ENCODE measurements at regions not wholly inside any gene's neighbourhood (a gene's known extent, or its start where the extent isn't known, plus 50 kb on each side); places are given as distances from the start of the nearest gene placed in this dataset.

DNA sequence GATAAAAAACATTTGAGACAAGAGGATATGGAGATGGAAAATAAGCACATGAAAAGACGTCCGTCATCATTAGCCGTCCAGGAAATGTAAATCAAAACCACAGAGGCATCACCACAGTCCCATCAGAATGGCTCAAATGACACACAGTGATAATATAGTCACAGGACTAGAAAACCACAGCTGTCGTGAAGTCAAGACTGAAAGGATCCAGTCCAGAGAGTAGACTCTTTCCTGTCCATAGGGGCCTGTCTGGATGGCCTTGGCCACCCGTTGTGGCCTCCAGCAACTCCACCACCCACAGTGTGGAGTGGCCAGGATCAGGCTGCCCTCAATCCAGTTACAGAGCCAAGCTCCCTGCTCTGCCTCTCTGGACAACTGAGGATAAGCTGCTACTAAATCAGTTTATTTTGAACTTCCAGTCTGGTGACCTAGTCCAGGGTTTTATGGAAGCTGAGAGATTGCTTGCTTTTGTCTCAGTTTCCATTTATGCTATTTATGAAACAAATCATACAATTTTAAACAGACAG lies 60.4 kb downstream of the RHOB start:
- no peak overlapping the region for H3K27ac ChIP-seq (ENCODE audit: low read depth in 2 of 2, low read length in 1 of 2)
- H3F3A ChIP-seq (replicated peaks; ENCODE audit: insufficient read depth), result no peaks in the 10 kb centered on the region
- ChIA-PET CTCF (interaction anchor here (0.7 to 1.5 kb wide), 2 partner anchors 10 to 135 kb away, joined by 3 to 5 read pairs; no protein-coding TSS in a partner anchor), POLR2A (no interaction called here)
- H2AFZ ChIP-seq (ENCODE audit: low read depth), result no peak overlapping the region
- no peaks in the 10 kb centered on the region for H3K9me2 ChIP-seq
- 80% methylated on average over 5 of the region's 5 CpGs for WGBS (ENCODE audit: low lambda C conversion rate)
- H3K9me3 ChIP-seq, result no peaks in the 10 kb centered on the region
- DNase-seq, result no peak
- no peaks in the 10 kb centered on the region for H3K36me3 ChIP-seq (replicated peaks in 1 of 2; ENCODE audit: control insufficient read depth in 1 of 2, insufficient read depth in 2 of 2, low read length in 1 of 2)
- no peak overlapping the region for H3K4me3 ChIP-seq (ENCODE audit: low read depth in 2 of 2, low read length in 1 of 2)
- peaks cover 0 to 11% of the 10 kb centered on the region in 2 experiments; a peak in 1 of 4 replicates for H3K4me1 ChIP-seq (ENCODE audit: control insufficient read depth in 1 of 2, insufficient read depth in 2 of 2, low read depth in 1 of 2, low read length in 1 of 2)
- no peak overlapping the region for H3K4me2 ChIP-seq
- H4K20me1 ChIP-seq (ENCODE audit: insufficient read depth), result no peaks in the 10 kb centered on the region
- H3K27me3 ChIP-seq (ENCODE audit: insufficient read depth), result no peaks in the 10 kb centered on the region
- no peak for TF ChIP-seq JUND (IDR thresholded peaks at IDR 0.05)
- TF ChIP-seq TCF12 (IDR thresholded peaks at IDR 0.05), result peak; percentile 39; the same call in 1 of the 2 replicates
- no peak for TF ChIP-seq MXI1 (IDR thresholded peaks at IDR 0.05; ENCODE audit: low read depth, low read length)
- no peak for TF ChIP-seq FOXJ3 (CRISPR knock-in tag; IDR thresholded peaks at IDR 0.05)
- TF ChIP-seq, protein P1, sequence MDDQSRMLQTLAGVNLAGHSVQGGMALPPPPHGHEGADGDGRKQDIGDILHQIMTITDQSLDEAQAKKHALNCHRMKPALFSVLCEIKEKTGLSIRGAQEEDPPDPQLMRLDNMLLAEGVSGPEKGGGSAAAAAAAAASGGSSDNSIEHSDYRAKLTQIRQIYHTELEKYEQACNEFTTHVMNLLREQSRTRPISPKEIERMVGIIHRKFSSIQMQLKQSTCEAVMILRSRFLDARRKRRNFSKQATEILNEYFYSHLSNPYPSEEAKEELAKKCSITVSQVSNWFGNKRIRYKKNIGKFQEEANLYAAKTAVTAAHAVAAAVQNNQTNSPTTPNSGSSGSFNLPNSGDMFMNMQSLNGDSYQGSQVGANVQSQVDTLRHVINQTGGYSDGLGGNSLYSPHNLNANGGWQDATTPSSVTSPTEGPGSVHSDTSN (IDR thresholded peaks at IDR 0.05), result peak; percentile 68
- TF ChIP-seq FOXM1 (IDR thresholded peaks at IDR 0.05; ENCODE audit: low read depth), result no peak
- H3K9ac ChIP-seq, result no peak overlapping the region
- no peaks in the 10 kb centered on the region for H3K79me2 ChIP-seq (ENCODE audit: insufficient read depth)

- TF ChIP-seq, protein P2, sequence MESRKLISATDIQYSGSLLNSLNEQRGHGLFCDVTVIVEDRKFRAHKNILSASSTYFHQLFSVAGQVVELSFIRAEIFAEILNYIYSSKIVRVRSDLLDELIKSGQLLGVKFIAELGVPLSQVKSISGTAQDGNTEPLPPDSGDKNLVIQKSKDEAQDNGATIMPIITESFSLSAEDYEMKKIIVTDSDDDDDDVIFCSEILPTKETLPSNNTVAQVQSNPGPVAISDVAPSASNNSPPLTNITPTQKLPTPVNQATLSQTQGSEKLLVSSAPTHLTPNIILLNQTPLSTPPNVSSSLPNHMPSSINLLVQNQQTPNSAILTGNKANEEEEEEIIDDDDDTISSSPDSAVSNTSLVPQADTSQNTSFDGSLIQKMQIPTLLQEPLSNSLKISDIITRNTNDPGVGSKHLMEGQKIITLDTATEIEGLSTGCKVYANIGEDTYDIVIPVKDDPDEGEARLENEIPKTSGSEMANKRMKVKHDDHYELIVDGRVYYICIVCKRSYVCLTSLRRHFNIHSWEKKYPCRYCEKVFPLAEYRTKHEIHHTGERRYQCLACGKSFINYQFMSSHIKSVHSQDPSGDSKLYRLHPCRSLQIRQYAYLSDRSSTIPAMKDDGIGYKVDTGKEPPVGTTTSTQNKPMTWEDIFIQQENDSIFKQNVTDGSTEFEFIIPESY (IDR thresholded peaks at IDR 0.05; ENCODE audit: borderline replicate concordance, low read depth), result no peak
- TF ChIP-seq, protein P3, sequence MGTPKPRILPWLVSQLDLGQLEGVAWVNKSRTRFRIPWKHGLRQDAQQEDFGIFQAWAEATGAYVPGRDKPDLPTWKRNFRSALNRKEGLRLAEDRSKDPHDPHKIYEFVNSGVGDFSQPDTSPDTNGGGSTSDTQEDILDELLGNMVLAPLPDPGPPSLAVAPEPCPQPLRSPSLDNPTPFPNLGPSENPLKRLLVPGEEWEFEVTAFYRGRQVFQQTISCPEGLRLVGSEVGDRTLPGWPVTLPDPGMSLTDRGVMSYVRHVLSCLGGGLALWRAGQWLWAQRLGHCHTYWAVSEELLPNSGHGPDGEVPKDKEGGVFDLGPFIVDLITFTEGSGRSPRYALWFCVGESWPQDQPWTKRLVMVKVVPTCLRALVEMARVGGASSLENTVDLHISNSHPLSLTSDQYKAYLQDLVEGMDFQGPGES (IDR thresholded peaks at IDR 0.05; ENCODE audit: low read depth, low read length), result no peak
- TF ChIP-seq ELF1 (IDR thresholded peaks at IDR 0.05) (no peak), SIN3A (IDR thresholded peaks at IDR 0.05; ENCODE audit: borderline replicate concordance, low read depth, low read length) (no peak), FOXM1 (IDR thresholded peaks at IDR 0.05; ENCODE audit: low read depth) (no peak), USF1 (IDR thresholded peaks at IDR 0.05; ENCODE audit: borderline replicate concordance, low read depth) (no peak), RXRA (IDR thresholded peaks at IDR 0.05; ENCODE audit: borderline replicate concordance, low read depth) (no peak)
- TF ChIP-seq, protein P4, sequence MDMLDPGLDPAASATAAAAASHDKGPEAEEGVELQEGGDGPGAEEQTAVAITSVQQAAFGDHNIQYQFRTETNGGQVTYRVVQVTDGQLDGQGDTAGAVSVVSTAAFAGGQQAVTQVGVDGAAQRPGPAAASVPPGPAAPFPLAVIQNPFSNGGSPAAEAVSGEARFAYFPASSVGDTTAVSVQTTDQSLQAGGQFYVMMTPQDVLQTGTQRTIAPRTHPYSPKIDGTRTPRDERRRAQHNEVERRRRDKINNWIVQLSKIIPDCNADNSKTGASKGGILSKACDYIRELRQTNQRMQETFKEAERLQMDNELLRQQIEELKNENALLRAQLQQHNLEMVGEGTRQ (IDR thresholded peaks at IDR 0.05; ENCODE audit: borderline replicate concordance, low read depth, low read length), result no peak
- ChIA-PET CTCF (interaction anchor here (0.7 kb wide), 1 partner anchor 134 kb away, joined by 3 read pairs; no protein-coding TSS in a partner anchor), POLR2A (no interaction called here)
- Histone ChIP-seq H3K9me2 (no peaks in the 10 kb centered on the region), H2AFZ (ENCODE audit: low read depth) (no peak overlapping the region), H3K4me1 (ENCODE audit: control insufficient read depth in 1 of 2, insufficient read depth in 2 of 2, low read depth in 1 of 2, low read length in 1 of 2) (peaks cover 0 to 11% of the 10 kb centered on the region in 2 experiments; a peak in 1 of 4 replicates), H4K20me1 (ENCODE audit: insufficient read depth) (no peaks in the 10 kb centered on the region), H3K79me2 (ENCODE audit: insufficient read depth) (no peaks in the 10 kb centered on the region), H3K4me2 (no peak overlapping the region), H3K27me3 (ENCODE audit: insufficient read depth) (no peaks in the 10 kb centered on the region), H3K4me3 (ENCODE audit: low read depth in 2 of 2, low read length in 1 of 2) (no peak overlapping the region), H3F3A (replicated peaks; ENCODE audit: insufficient read depth) (no peaks in the 10 kb centered on the region), H3K27ac (ENCODE audit: low read depth in 2 of 2, low read length in 1 of 2) (no peak overlapping the region), H3K9me3 (no peaks in the 10 kb centered on the region), H3K36me3 (replicated peaks in 1 of 2; ENCODE audit: control insufficient read depth in 1 of 2, insufficient read depth in 2 of 2, low read length in 1 of 2) (no peaks in the 10 kb centered on the region), H3K9ac (no peak overlapping the region)
- DNase-seq, result no peak
Observed at GRCh38 chr2:20507711-20508110, 60.8 kb downstream of the RHOB start.

Measured in SK-N-SH (cell line).